COLO668 (cell line): ENCODE measurements at regions not wholly inside any gene's neighbourhood (a gene's known extent, or its start where the extent isn't known, plus 50 kb on each side); places are given as distances from the start of the nearest gene placed in this dataset.
"Not testable (repeated sequence)": the region's sequence is repeated elsewhere in the genome, so short reads cannot be mapped to it uniquely, and the experiment has no call there.

Experiments used
- DNase-seq: peaks from one replicate; lab custom pipeline; 2025; ENCODE audit not compliant: unreplicated experiment; lab: John Stamatoyannopoulos, UW

- no peak for DNase-seq
Observed at GRCh38 chr3:81063896-81064295, 697.5 kb downstream of the GBE1 start.

GRCh38 chr3:81051133-81051532 is 710.3 kb downstream of the GBE1 start:
- DNase-seq = not testable (repeated sequence)

DNA sequence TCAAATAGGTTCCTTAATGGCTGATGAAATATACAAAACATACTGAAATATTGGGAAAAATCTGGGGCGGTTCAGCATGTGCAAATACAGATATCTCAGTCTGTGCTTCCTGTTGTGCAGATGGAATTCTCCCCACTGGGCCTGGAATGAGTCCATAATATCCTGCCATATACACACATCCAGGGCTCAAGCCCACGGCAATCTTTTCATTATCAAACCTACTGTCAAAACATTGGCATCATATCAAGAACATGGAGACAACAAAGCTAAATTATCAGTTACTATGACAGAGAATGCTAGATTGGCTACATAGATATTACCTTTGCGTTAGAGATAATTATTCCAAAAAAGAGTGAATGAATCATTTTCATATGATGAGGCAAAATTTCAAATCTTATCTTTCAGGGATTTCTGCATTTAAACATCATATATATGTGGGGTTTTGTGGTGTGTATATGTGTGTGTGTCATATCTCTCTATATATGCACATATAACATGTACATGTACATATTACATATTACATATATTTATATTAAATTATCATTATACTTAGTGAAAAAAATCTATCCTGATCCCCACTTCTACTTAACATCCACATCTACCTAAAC is 713.3 kb downstream of the GBE1 start:
- no peak for DNase-seq

GRCh38 chr3:81045976-81046375 is 715.5 kb downstream of the GBE1 start:
- no peak for DNase-seq

- no peak for DNase-seq
Observed at GRCh38 chr3:81045246-81045645, 716.2 kb downstream of the GBE1 start.

DNA sequence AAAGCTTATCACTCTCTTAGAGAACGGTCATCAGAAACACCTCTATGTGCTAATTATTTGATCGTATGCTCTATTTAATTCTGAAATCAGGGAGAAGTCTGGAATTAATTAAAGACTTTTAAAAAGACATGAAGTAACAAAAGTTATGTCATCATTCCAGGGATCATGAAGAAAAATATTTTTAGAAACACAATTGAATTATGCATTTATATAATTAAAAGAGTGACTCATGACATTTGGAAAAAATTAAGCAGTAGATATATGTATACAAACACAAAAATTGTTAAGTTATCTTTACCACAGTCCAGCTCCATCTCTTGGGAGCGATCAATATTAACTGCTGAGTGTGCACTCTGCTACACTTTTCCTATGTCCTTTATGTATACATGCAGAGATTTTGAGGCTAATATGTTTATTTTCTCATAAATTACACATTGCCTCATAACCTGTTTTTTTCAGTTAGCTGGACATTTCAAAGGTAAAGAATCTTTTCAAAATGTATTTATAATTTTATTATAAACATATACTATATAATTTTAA is 717.7 kb downstream of the GBE1 start:
- no peak for DNase-seq

GRCh38 chr3:81043009-81043408 is 718.4 kb downstream of the GBE1 start:
- DNase-seq = no peak

GRCh38 chr3:81041331-81041730 is 720.1 kb downstream of the GBE1 start:
- DNase-seq = no peak

DNA sequence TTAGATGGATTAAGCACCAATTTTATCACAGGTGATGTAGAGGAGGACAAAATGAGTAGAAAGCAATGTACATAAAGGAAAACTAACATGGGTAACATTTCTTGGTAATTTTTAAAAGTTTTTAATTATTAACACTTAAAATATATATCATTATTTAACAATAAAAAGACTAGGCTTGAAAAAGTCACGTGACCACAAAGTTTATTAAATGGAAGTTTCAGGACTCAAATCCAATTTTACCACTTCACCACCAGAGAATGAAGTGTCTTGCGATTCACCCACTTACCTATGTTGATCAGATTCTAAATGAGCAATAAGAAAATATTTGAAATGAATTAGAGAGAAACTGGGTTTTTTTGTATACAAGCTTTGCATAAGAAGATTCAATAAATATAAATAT is 721.3 kb downstream of the GBE1 start:
- no peak for DNase-seq

GRCh38 chr3:81033684-81034083 is 727.8 kb downstream of the GBE1 start:
- DNase-seq = no peak

GRCh38 chr3:81033185-81033584 is 728.3 kb downstream of the GBE1 start:
- no peak for DNase-seq

- no peak for DNase-seq
Observed at GRCh38 chr3:81029861-81030260, 731.6 kb downstream of the GBE1 start.

DNA sequence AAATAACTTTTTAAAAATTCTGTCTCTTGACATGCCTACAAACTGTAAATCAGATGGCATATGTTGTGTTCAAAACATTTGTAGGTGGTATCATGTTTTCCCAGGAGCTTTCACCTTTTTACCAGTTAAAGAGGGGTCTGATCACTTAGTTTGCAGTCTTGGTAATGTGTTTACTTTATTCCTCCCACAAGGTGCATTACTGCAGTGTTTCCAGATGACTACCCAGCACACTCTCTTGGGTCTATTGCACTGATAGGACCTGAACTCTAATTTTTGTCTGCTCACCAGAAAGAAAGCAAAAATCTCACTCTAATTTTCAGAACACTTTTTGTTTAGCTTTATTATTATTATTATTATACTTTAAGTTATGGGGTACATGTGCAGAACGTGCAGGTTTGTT is 734.1 kb downstream of the GBE1 start:
- DNase-seq = no peak

DNA sequence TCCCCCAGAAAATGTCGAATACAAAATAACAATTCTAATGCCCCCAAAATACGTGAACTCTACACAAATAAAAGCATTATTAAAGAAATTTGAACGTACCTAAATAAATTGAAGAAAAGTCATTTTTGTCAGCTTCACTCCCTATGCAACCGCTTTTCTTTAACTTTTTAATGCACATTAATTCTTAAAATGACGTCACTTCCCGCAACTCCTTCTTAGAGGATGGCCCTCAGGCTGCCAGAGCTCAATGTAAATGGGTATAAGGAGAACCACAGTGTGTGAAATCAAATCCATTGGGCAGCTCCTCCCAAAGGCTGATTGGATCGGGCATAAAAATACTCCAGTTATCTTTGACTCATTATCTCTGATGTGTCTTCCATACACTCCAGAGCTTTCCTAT is 736.9 kb downstream of the GBE1 start:
- DNase-seq = no peak

DNA sequence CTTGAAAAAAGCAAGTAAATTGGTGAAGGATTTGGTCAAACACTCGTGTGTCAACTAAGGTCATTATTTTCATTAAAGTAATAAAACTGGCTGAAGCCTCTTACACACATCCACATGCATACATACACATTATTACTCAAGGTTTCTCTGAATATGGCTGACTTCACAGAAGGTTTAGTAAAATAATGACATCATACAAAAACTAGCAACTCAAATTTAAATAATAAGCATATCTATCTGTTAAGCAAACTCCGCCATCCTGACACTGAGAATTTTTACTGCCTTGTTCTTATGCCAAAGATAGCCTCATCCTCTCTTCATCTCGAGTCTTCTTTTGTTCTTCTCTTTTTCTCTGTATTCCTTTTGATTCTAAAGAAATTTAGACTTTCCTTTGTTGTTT is 739.1 kb downstream of the GBE1 start:
- no peak for DNase-seq

- no peak for DNase-seq
Observed at GRCh38 chr3:81013360-81013759, 748.1 kb downstream of the GBE1 start.

GRCh38 chr3:81005992-81006391 is 755.5 kb downstream of the GBE1 start:
- no peak for DNase-seq

DNA sequence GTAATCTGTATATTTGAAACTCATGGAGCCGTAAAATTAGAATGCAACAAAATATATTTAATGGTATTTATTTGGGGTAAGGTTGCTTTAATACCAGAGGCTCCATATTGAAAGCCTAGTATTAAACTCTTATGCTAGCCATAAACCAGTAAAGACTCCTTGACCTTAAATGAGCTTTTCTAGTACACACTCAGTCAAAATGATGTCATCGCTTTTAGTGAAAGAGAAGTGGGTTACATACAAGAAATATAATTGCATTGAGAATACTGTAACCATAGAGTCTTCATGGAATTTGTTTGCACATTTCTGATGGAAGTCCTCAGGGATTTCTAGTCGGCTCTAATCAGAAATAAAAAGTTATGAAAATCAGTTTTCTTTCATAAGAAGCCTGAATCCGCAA is 757.6 kb downstream of the GBE1 start:
- DNase-seq = no peak

DNA sequence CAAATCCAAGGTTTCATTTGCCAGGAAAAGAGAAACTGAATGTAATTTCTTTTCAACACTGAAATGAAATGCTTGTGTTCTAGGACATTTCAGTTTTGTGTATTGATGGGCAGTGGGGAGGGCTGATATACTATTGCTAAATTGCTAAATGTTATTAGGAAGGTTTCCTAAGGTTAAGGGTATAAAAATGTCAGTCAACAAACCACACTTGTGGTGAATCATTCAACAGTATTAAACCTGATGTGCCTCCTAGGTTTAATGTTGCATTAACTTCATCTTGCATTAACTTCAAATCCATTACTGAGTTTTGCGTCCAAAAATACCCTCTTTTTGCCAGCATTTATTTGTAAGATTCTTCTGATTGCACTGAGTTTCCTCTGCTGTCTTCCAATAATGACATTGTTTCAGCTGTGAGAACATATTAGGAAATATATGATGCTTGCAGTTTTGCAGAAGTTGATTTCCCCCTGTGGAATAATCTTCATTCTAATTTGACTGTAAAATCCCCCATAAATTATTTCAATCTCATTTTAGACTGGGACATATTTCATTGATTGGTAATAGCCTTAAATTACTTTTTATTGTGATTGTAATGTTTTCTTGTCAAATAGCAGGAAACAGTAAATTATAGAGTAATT is 758.3 kb downstream of the GBE1 start:
- no peak for DNase-seq

DNA sequence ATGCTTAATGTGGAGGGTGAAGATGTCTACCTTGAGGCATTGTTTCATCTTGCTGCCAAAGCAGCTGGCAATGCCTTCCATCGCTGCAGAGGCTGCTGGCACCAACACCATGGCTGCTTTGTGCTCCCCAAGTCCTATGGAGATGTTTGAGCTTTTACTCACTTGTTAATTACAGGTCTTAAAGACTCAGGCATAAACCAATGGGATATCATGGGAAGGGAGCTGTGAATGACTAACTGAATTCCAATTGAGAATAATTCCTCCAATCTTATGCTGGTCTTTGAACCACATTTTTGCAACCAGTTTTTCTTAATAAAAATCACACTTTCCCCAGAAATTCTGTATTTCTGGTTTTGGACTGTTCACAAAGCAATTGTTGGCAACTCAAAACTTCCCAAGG is 762.0 kb downstream of the GBE1 start:
- DNase-seq = no peak

DNA sequence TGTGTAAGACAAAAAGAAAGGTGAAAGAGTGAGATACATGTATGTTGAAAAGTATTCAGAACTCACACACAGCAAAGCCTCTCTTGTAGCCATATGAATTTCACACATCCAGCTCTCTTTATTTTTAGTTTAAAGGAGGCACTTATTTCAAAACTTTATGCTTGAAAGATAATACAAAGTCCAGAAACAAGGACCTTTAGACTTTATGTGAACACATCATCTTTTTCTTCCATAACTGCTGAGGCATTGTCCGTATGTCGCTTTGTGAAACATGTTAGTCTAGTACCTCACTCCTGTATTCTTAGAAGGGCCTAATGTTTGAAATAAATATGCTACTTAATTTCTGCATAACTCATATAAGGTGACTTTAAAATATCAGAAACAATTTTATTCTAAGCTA is 763.4 kb downstream of the GBE1 start:
- DNase-seq = no peak

DNA sequence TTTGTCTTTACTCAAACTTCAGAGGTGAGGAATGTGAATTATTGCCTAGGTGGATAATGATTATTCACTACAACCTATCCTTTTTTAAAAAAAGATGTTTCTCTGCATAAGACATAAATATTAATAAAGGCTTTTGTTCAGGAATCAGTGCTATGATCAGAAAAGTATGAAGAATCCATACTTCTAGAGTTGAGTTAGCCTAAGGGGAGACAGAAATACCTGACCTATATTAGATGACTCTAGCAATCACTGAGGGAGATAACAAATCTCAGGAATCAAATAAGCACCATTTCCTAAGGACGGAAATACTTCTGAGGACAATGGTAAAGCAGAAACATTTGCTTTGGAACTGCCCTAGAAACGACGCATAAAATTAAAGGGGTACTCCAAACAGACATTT is 763.8 kb downstream of the GBE1 start:
- DNase-seq = no peak

DNA sequence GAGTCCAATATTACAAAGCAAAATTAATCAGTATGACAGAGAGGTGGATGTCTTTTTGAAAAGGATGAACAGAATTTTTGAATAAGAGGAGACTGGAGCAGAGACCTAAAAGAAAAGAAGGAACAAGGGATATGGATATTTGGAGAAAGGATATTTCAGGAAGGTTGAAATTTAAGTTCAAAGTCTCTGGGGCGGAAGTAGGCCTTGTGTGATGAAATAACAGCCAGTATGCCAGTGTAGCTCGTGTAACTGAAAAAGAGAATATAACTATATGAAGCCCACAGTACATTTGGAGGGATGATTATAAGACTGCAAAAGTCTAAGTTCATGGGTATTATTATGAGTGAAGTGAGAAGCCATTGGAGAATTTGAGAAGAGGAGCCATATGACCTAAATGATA is 766.7 kb downstream of the GBE1 start:
- DNase-seq = no peak
